Vagina (tissue), 2 donors: ENCODE measurements at regions not wholly inside any gene's neighbourhood (a gene's known extent, or its start where the extent isn't known, plus 50 kb on each side); places are given as distances from the start of the nearest gene placed in this dataset.

Experiments
- CTCF ChIP-seq, 3 experiments: fragments of 450-650 bp in 2 of 3; fragments of 200-600 bp in 1 of 3; sonication (generic) in 1 of 3; IDR thresholded peaks; one replicate each; pipeline ENCODE4 v1.5.1; 2017 to 2019; ENCODE audit warnings: antibody characterized with exemption in 3 of 3, mild to moderate bottlenecking in 2 of 3, moderate library complexity in 2 of 3
- POLR2A ChIP-seq, 2 donors: fragments of 450-650 bp; IDR thresholded peaks; one replicate each; pipeline ENCODE4 v1.6.1; 2017; ENCODE audit warnings: antibody characterized with exemption in 2 of 2, mild to moderate bottlenecking in 2 of 2, moderate library complexity in 2 of 2

GRCh38 chr16:79403534-79403933 is 197.0 kb downstream of the MAF start:
- TF ChIP-seq CTCF (IDR thresholded peaks at IDR 0.05) (no peak), POLR2A (IDR thresholded peaks at IDR 0.05) (no peak)
